ENCODE measurements at regions not wholly inside any gene's neighbourhood (a gene's known extent, or its start where the extent isn't known, plus 50 kb on each side); places are given as distances from the start of the nearest gene placed in this dataset.

DNA sequence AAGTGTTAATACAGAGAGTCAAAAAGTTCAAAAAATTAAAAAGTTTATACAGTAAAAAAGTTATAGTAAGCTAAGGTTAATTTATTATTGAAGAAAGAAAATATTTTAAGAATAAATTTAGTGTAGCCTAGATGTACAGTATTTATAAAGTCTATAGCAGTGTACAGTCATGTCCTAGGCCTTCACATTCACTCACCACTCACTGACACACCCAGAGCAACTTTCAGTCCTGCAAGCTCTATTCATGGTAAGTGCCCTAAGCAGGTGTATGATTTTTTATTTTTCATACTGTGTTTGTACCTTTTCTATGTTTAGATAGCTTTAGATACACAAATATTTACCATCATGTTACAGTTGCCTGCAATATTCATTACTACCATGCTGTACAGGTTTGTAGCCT is 108.9 kb downstream of the FHIP1A start:
- TF ChIP-seq, protein P1, sequence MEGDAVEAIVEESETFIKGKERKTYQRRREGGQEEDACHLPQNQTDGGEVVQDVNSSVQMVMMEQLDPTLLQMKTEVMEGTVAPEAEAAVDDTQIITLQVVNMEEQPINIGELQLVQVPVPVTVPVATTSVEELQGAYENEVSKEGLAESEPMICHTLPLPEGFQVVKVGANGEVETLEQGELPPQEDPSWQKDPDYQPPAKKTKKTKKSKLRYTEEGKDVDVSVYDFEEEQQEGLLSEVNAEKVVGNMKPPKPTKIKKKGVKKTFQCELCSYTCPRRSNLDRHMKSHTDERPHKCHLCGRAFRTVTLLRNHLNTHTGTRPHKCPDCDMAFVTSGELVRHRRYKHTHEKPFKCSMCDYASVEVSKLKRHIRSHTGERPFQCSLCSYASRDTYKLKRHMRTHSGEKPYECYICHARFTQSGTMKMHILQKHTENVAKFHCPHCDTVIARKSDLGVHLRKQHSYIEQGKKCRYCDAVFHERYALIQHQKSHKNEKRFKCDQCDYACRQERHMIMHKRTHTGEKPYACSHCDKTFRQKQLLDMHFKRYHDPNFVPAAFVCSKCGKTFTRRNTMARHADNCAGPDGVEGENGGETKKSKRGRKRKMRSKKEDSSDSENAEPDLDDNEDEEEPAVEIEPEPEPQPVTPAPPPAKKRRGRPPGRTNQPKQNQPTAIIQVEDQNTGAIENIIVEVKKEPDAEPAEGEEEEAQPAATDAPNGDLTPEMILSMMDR (IDR thresholded peaks at IDR 0.05): no peak
- H3K27ac ChIP-seq (ENCODE audit: low read length): no peak overlapping the region
- no peaks in the 10 kb centered on the region for H3K9me3 ChIP-seq (ENCODE audit: control insufficient read depth, insufficient read depth, low read length)
- no peak overlapping the region for H3K4me3 ChIP-seq (ENCODE audit: low read length)
- no peaks in the 10 kb centered on the region for H3K27me3 ChIP-seq (ENCODE audit: control insufficient read depth, insufficient read depth, low read length)
- Mint-ChIP-seq H3K4me3 (no peak overlapping the region), H3K9me3 (no peaks in the 10 kb centered on the region), H3K27me3 (ENCODE audit: low read depth in 2 of 2) (peaks cover 0 to 7% of the 10 kb centered on the region in 2 donors), H3K36me3 (no peaks in the 10 kb centered on the region), H3K27ac (no peak overlapping the region), H3K4me1 (no peaks in the 10 kb centered on the region)
- ATAC-seq: no peak
- H3K36me3 ChIP-seq (ENCODE audit: control insufficient read depth, insufficient read depth, low read length): no peaks in the 10 kb centered on the region
- intact Hi-C loops (cut with micrococcal nuclease): no loop called here
- DNase-seq: no peak
- H3K4me1 ChIP-seq (ENCODE audit: control insufficient read depth, insufficient read depth, low read length): no peaks in the 10 kb centered on the region

DNA sequence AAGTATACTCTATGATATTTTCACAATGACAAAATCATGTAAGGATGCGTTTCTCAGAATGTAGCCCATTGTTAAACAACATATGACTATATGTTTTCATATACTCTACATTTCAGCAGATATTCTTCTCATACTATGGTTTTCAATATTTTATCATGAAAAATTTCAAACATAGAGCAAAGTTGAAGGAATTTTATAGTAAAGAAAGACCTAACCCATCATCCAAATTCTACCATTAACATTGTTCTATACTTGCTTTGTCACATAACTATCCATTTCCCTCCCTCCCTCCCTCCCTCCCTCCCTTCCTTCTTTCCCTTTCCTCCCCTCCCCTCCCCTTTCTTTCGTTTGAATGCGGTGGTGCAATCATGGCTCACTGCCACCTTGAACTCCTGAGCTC is 109.4 kb downstream of the FHIP1A start:
- Histone ChIP-seq H3K4me1 (ENCODE audit: control insufficient read depth, insufficient read depth, low read length) (no peaks in the 10 kb centered on the region), H3K9me3 (ENCODE audit: control insufficient read depth, insufficient read depth, low read length) (no peaks in the 10 kb centered on the region), H3K27ac (ENCODE audit: low read length) (no peak overlapping the region), H3K36me3 (ENCODE audit: control insufficient read depth, insufficient read depth, low read length) (no peaks in the 10 kb centered on the region), H3K27me3 (ENCODE audit: control insufficient read depth, insufficient read depth, low read length) (no peaks in the 10 kb centered on the region), H3K4me3 (ENCODE audit: low read length) (no peak overlapping the region)
- TF ChIP-seq, protein P1 (IDR thresholded peaks at IDR 0.05): no peak
- WGBS (ENCODE audit: insufficient coverage): 80% methylated on average over 2 of the region's 3 CpGs
- intact Hi-C loops (cut with micrococcal nuclease): no loop called here
- no peak overlapping the region for H3K27ac Mint-ChIP-seq
- H3K4me3 Mint-ChIP-seq: no peak overlapping the region
- H3K27me3 Mint-ChIP-seq (ENCODE audit: low read depth in 2 of 2): peaks cover 0 to 7% of the 10 kb centered on the region in 2 donors
- no peak for ATAC-seq
- no peaks in the 10 kb centered on the region for H3K9me3 Mint-ChIP-seq
- H3K36me3 Mint-ChIP-seq: no peaks in the 10 kb centered on the region
- no peak for DNase-seq
- H3K4me1 Mint-ChIP-seq: no peaks in the 10 kb centered on the region

DNA sequence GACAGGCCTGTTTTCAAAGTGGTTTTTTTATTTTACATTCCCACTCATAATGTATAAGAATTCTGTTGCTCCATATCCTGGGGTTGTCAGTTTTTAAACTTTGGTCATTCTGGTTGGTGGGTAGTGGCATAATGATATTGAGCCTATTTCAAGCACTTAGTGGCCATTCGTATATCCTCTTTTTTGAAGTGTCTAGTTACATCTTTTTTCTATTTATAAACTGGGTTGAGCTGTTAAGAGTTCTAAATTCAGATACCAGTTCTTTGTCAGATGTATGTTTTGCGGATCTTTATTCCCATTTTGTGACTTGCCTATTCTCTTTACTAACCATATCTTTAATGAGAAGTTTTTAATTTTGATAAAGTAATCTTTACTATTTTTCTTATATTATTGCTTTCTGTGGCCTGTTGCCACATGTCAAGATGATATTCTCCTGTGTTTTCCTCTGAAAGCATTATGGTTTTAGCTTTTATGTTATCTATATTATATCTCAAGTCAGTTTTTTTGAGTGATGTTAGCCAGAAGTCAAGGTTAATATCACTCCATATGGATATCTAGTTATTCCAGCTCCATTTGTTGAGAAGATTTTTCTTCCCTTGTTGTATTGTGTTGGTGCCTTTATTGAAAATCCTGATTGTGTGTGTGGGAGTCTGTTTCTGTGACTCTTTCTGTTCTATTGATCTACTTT is 110.9 kb downstream of the FHIP1A start:
- Histone ChIP-seq H3K27ac (ENCODE audit: low read length) (no peak overlapping the region), H3K36me3 (ENCODE audit: control insufficient read depth, insufficient read depth, low read length) (no peaks in the 10 kb centered on the region), H3K4me3 (ENCODE audit: low read length) (no peak overlapping the region), H3K4me1 (ENCODE audit: control insufficient read depth, insufficient read depth, low read length) (no peaks in the 10 kb centered on the region), H3K27me3 (ENCODE audit: control insufficient read depth, insufficient read depth, low read length) (no peaks in the 10 kb centered on the region), H3K9me3 (ENCODE audit: control insufficient read depth, insufficient read depth, low read length) (no peaks in the 10 kb centered on the region)
- WGBS (ENCODE audit: insufficient coverage): no CpG with 5 or more reads among the region's 2 CpGs
- DNase-seq: no peak
- no peak overlapping the region for H3K4me3 Mint-ChIP-seq
- no peak for ATAC-seq
- intact Hi-C loops (cut with micrococcal nuclease): no loop called here
- no peaks in the 10 kb centered on the region for H3K4me1 Mint-ChIP-seq
- no peak overlapping the region for H3K27ac Mint-ChIP-seq
- TF ChIP-seq, protein P1 (IDR thresholded peaks at IDR 0.05): no peak
- no peaks in the 10 kb centered on the region for H3K36me3 Mint-ChIP-seq
- H3K27me3 Mint-ChIP-seq (ENCODE audit: low read depth in 2 of 2): peaks cover 0 to 7% of the 10 kb centered on the region in 2 donors
- H3K9me3 Mint-ChIP-seq: no peaks in the 10 kb centered on the region

DNA sequence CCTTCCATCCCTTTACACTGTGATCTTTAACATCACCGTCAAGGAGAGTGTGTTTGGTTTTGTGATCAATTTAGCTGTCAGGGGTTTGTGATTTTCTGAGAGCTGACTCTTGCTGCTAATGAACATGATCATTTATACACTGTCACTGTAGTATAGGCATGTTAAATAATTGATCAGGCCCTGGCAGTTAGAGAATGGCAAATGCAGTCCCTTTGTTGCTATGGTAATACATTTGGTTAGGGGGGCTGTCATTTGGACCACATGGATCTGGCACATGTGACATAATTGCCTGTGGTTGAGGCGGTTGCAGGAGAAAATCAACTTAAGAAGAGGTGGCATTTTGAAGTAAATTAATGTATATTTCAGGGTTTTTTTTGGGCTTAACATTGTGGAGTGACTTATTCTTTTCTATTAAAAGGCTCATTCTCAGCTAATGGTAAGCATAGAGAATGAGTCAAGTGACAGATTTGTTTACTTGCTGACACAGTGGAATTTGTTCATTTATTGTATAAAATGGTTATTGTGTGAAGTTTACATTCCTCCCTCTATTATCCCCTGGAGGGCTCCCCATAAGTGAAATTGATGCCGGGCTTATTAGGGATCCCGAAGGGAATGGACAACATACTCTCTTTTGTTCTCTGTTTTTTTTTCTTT is 114.0 kb downstream of the FHIP1A start:
- 87% methylated on average over 1 of the region's 4 CpGs for WGBS (ENCODE audit: insufficient coverage)

More for the DNA sequence above, 114.0 kb downstream of the FHIP1A start:
- TF ChIP-seq, protein P1 (IDR thresholded peaks at IDR 0.05): no peak
- intact Hi-C loops (cut with micrococcal nuclease): no loop called here
- Histone ChIP-seq H3K27ac (ENCODE audit: low read length) (no peak overlapping the region), H3K27me3 (ENCODE audit: control insufficient read depth, insufficient read depth, low read length) (no peaks in the 10 kb centered on the region), H3K4me1 (ENCODE audit: control insufficient read depth, insufficient read depth, low read length) (no peaks in the 10 kb centered on the region), H3K4me3 (ENCODE audit: low read length) (no peak overlapping the region), H3K9me3 (ENCODE audit: control insufficient read depth, insufficient read depth, low read length) (no peaks in the 10 kb centered on the region), H3K36me3 (ENCODE audit: control insufficient read depth, insufficient read depth, low read length) (no peaks in the 10 kb centered on the region)
- DNase-seq: no peak
- no peaks in the 10 kb centered on the region for H3K9me3 Mint-ChIP-seq
- no peak for ATAC-seq
- peaks cover 0 to 7% of the 10 kb centered on the region in 2 donors for H3K27me3 Mint-ChIP-seq (ENCODE audit: low read depth in 2 of 2)
- no peaks in the 10 kb centered on the region for H3K36me3 Mint-ChIP-seq
- H3K4me1 Mint-ChIP-seq: no peaks in the 10 kb centered on the region
- H3K27ac Mint-ChIP-seq: no peak overlapping the region
- no peak overlapping the region for H3K4me3 Mint-ChIP-seq

Measured in natural killer cell (primary cell).